ENCODE measurements at regions not wholly inside any gene's neighbourhood (a gene's known extent, or its start where the extent isn't known, plus 50 kb on each side); places are given as distances from the start of the nearest gene placed in this dataset.
A peak's percentile ranks its signal among the peaks of the same experiment; 100 is the strongest.
"Not testable (repeated sequence)": the region's sequence is repeated elsewhere in the genome, so short reads cannot be mapped to it uniquely, and the experiment has no call there.

DNA sequence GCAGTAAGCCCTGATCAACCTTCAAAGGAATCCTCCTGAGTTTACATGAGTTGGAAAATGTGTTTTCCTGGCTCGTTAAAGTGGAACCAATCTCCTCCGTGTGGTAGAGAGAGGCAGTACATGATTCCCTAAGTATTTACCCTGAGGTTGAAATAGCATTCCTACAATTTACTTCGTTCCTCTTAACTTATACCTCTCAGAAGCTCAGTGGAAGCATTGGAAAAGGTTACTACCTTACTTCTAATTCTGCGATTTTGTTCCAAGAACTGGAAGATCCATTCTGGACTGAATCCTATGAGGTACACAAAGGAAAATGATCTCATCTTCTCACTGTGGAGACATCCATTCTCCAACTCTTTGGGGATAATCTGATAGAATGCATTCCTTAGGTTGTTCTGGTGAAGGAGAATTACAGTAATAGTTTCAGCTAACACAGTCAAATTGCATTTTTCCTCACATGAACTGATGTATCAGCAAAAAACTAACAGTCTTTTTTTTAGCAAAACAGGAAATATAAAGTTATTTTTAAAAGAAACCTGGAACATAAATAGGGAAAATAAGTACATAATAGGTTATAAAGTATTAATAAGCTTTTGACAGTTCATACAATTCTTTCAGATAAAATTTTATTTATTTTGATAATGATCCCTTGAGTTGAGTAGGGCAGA lies 475.6 kb downstream of the PDZRN4 start:
- DNase-seq (ENCODE audit: low spot score), result peak; percentile 23

DNA sequence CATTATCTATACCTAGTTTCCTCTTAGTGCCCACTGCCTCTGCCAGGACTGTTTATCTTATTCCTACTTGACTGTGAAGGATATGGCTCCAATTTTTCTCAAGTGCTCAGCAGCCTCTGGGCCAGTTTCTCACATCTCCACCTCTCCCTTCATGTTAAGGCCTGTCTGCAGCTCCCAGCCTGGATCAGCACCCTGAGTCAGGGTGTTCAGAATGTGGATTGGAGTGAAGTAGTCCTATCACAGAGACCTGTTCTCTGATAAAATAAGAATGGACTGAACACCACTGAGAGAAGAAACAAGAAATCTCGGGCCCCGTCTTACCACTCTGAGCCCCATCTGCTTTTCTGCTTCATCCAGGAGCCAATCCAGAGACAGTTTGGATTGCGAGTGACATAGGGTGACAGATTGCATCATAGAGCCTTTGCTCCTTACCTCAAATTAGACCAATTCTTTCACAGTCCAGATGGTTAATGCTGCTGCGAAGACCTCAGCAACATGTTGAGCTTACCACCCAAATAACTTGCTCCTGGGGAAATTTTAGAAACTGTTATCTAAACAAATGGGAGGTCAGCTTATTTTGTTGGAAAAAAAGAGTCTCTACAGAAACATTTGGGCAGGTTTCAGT lies 473.1 kb downstream of the PDZRN4 start:
- DNase-seq (ENCODE audit: low spot score), result no peak

DNA sequence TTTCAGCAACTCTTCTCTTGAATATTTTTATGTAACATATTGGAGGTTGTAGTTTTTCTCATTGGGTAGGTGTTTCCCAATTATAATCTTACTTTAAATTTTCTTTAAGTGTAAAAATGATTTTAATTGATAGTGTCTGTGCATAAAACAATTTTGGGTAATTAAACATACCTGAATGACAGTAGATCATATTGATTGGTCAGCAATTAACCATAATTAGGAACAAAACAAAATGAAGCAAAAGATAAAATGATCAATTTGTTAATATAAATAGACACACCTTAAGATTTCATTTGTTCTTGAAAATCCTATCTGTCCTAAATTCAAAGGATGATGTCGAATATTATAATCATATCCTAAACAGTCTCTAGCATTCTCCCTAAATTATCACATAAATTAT lies 468.3 kb downstream of the PDZRN4 start:
- no peak for DNase-seq (ENCODE audit: low spot score)

DNA sequence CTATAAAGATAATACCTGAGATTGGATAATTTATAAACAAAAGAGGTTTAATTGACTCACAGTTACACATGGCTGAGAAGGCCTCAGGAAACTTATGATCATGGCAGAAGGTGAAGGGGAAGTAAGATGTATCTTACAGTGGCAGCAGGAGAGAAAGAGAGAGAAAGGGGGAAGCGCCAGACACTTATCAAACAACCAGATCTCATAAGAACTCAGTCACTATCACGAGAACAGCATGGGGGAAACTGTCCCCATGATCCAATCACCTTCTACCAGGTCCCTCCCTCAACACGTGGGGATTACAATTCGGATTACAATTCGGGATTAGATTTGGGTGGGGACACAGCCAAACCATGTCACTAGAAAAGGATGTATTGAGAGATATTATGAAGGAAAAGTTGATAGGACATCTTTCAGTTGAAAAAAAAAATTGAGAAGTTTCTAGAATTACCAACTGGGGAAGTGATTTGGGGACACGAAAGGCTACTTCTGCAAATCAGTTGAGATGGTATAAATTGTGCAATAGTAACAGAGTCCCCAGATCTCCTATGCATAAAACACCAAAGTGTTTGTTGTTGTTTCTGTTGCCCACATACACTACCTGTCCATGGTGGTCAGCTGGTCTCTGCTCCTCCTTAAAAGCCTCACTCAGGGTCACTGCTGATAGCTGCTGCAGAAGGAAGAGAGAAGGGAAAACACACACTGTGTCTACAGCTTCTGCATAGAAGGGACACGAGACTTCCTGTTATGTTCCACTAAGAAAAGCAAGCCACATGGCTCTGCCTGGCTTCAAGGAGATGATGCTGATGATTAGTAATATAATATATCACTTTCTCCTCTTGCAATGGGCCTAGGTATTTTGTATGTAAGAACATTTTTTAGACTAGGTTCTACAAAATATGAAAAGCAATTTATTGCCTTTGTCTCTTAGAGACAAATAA lies 465.5 kb downstream of the PDZRN4 start:
- DNase-seq (ENCODE audit: low spot score), result no peak

DNA sequence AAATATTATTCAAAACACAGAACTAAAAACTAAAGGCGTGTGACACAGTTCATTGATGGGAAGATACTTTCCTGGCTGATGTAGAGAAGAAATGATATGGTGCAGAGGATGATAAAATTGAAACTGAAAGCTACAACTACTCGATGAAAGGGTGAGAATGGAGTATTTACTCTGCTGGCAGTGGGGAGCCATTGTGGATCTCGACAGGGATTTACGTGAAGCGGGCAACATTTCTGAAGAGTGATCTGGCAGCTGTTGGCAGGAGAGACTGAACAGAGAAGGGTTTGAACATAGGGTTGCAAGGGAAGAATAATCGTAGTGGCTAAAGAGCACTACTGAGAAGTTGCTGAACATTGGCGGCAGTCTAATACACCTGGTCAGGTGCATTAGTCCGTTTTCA lies 464.9 kb downstream of the PDZRN4 start:
- no peak for DNase-seq (ENCODE audit: low spot score)

DNA sequence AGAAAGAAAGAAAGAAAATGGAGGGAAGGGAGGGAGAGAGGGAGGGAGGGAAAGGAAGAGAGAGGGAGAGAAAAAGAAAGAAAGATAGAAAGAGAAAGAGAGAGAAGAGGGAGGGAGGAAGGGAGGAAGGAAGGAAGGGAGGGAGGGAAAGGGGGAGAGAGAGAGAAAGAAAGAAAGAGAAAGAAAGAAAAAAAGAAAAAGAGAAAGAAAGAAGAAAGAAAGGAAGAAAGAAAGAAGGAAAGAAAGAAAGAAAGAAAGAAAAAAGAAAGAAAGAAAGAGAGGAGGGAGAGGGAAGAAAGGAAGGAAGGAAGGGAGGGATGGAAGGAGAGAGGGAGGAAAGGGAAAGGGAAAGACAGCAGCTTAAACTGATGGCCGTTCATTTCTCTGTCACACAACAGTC lies 457.5 kb downstream of the PDZRN4 start:
- no peak for DNase-seq (ENCODE audit: low spot score)

DNA sequence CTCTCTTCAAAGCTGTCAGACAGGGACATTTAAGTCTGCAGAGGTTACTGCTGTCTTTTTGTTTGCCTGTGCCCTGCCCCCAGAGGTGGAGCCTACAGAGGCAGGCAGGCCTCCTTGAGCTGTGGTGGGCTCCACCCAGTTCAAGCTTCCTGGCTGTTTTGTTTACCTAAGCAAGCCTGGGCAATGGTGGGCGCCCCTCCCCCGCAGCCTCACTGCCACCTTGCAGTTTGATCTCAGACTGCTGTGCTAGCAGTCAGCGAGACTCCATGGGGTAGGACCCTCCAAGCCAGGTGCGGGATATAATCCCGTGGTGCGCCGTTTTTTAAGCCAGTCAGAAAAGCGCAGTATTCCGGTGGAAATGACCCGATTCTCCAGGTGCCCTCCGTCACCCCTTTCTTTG lies 454.7 kb downstream of the PDZRN4 start:
- not testable (repeated sequence) for DNase-seq (ENCODE audit: low spot score)

DNA sequence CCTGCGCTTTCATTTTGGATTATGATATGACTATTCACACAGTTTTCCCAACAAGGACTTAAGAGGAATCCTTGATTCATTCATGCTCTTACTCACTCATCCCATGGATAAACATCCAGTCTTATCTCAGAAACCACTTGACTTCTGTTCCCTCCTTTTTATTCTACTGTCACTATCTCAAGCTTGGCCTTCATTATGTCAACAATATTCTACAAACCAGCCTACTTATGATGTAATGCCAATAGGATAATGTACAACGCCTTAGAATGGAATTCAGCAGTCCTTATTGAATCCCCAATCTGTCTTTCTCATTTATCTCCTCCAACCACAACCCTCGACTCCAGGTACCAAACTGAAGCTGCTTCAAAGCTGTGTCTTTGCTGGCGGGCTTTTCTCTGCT lies 448.5 kb downstream of the PDZRN4 start:
- no peak for DNase-seq (ENCODE audit: low spot score)

DNA sequence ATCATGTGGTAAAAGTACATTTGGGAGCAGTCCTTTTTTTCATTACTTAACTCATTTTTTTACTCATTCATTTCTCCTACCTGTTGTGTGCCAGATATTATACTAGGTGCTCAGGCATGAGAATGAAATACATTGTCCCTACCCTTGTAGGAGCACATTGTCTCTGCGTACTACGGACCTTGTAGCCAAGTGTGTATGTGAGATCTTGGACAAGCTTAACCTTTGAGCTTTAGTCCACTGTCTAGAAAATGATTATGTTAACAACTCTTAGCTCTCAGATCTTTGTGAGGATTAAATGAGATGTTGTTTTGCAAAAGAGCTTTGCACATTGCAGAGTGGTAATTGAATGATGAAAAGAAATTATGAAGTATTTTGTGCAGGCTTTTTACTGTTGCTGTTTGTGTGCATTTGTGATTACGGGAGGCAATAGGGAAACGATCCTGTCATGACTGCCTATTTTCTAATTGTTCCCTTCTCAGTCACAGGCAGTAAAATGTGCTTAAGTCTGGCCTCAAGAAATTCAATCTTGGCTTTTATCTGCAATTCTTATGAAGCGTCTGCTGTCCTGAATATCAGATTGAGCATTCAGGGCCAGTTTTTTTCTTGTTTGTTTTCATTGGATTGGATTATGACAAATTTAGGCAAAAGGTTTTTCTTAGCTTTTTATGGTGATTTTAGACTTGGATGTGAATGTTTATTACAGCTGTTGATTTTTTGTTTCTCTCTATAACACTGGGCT lies 447.7 kb downstream of the PDZRN4 start:
- DNase-seq (ENCODE audit: low spot score), result no peak

DNA sequence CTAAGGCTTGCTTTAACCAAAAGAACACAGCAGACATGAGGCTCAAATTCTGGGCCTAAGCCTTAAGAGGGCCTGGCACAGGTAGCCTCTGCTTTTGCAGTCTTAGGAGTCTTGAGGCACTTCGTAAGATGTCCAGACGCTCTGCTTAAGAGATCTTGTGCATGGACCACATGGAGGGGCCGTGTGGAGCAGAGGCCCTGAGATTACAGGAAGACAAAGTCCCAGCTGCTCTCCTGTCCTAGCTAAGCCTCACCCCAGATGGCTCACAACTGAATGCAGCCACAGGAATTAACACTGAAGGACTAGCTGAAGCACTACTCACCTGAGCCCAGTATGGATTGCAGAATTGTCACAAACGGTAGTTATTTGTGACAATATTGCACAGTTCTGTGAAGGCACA lies 446.0 kb downstream of the PDZRN4 start:
- DNase-seq (ENCODE audit: low spot score), result no peak

DNA sequence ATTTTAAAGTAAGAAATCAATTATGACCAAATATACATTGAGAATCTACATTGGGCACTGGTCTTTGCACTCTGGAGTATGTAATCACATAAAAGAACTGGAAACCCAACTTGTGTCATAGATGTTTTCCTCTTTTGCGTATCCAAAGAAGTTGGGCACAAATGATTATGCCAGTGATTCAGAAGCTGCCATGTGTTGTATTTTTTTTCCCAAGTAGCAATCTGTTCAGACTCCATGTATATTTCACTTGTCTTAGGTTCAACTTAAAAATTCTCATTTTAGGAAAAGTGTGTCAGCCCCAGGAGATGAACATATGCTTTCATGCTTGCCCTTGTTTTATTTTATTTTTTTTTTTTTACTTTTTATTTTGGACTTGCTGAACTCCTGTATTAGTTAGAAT lies 441.5 kb downstream of the PDZRN4 start:
- no peak for DNase-seq (ENCODE audit: low spot score)

DNA sequence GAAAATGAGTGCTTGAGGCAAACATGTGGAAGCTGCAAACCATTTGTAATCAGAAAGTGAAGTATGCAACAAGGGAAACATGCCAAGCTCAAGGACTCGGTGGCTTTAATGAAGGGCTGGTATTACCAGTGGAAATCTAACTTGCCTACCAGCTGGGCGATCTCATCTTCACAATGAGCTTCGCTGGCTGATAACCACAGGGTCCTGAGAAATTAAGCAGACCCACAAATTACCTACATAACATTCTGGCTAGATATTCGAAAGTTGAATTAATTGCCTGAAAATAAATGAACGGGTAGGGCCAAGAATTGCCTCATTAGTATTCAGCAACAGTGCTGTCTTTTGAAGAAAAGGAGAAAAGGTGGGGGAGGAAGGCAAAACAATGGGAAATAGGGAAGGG lies 439.4 kb downstream of the PDZRN4 start:
- DNase-seq (ENCODE audit: low spot score), result no peak

DNA sequence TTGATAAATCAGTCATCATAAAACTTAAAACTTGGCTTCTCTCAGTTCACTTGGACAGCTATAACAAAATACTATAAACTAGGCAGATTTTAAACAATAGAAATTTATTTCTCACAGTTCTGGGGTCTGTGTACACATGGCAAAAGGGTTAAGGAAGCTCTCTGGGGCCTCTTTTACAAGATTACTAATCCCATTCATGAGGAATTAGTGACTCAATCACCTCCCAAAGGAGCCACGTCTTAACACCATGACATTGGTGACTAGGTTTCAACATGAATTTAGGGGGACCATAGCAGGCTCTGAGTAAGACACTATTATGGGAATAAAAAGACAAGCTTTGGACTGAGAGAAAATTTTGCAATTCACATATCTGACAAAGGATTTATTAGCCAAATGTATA lies 436.5 kb downstream of the PDZRN4 start:
- no peak for DNase-seq (ENCODE audit: low spot score)
